ENCODE measurements at regions not wholly inside any gene's neighbourhood (a gene's known extent, or its start where the extent isn't known, plus 50 kb on each side); places are given as distances from the start of the nearest gene placed in this dataset.

DNA sequence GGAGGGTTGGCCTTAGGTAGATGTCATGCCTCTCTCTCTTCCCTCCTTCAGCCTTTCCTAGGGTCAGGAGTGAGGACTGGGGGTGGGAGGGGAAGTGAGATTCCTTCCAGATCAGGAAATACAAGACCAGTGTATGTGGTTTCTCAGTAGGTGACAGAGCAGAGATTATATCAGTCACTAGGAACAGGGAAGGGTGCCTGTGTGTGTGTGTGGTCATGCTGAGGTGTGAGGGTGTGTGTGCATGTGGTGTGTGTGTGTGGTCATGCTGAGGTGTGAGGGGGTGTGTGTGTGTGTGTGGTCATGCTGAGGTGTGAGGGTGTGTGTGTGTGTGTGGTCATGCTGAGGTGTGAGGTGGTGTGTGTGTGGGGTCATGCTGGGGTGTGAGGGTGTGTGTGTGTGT, 259.8 kb downstream of the LOXHD1 start:
- TF ChIP-seq L3MBTL2 (conservative IDR thresholded peaks at IDR 0.05), result no peak
- TF ChIP-seq ELF4 (IDR thresholded peaks at IDR 0.05), result no peak
- no peak for TF ChIP-seq BHLHE40 (IDR thresholded peaks at IDR 0.05; ENCODE audit: borderline replicate concordance)
- no peak for TF ChIP-seq FOXM1 (IDR thresholded peaks at IDR 0.05; ENCODE audit: borderline replicate concordance)
- TF ChIP-seq HDGF (IDR thresholded peaks at IDR 0.05; ENCODE audit: borderline replicate concordance), result no peak
- TF ChIP-seq LEF1 (IDR thresholded peaks at IDR 0.05; ENCODE audit: borderline replicate concordance), result no peak
- no peak for TF ChIP-seq SP1 (IDR thresholded peaks at IDR 0.05)
- TF ChIP-seq CTBP1 (IDR thresholded peaks at IDR 0.05; ENCODE audit: borderline replicate concordance), result no peak
- no peak for TF ChIP-seq TARDBP (IDR thresholded peaks at IDR 0.05)
- no peak for TF ChIP-seq NFRKB (IDR thresholded peaks at IDR 0.05)
- TF ChIP-seq SUZ12 (IDR thresholded peaks at IDR 0.05), result no peak
- no peak for TF ChIP-seq FOXA1 (IDR thresholded peaks at IDR 0.05)
- TF ChIP-seq, protein P1, sequence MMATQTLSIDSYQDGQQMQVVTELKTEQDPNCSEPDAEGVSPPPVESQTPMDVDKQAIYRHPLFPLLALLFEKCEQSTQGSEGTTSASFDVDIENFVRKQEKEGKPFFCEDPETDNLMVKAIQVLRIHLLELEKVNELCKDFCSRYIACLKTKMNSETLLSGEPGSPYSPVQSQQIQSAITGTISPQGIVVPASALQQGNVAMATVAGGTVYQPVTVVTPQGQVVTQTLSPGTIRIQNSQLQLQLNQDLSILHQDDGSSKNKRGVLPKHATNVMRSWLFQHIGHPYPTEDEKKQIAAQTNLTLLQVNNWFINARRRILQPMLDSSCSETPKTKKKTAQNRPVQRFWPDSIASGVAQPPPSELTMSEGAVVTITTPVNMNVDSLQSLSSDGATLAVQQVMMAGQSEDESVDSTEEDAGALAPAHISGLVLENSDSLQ (IDR thresholded peaks at IDR 0.05), result no peak
- TF ChIP-seq FOXK2 (IDR thresholded peaks at IDR 0.05), result no peak
- no peak for TF ChIP-seq ZNF384 (IDR thresholded peaks at IDR 0.05)
- ChIA-PET POLR2A (no interaction called here), CTCF (no interaction called here)
- DNase-seq (ENCODE audit: extremely low spot score), result no peak

DNA sequence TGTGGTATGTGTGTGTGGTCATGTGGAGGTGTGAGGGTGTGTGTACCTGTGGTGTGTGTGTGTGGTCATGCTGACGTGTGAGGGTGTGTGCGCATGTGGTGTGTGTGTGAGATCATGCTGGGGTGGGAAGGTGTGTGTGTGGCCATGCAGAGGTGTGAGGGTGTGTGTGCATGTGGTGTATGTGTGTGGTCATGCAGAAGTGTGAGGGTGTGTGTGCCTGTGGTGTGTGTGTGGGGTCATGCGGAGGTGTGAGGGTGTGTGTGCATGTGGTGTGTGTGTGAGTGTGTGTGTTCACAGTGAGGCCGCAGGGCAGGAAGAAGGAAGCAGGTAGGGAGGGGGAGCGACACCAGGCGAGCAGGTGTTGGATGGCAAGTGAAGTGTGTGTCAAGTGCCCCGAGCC, 259.0 kb downstream of the LOXHD1 start:
- POLR2A ChIA-PET, result no interaction called here
- DNase-seq (ENCODE audit: extremely low spot score), result no peak
- CTCF ChIA-PET, result no interaction called here
- TF ChIP-seq, protein P1 (IDR thresholded peaks at IDR 0.05), result no peak
- TF ChIP-seq SUZ12 (IDR thresholded peaks at IDR 0.05) (no peak), FOXM1 (IDR thresholded peaks at IDR 0.05; ENCODE audit: borderline replicate concordance) (no peak), HDGF (IDR thresholded peaks at IDR 0.05; ENCODE audit: borderline replicate concordance) (no peak), CTBP1 (IDR thresholded peaks at IDR 0.05; ENCODE audit: borderline replicate concordance) (no peak), ELF4 (IDR thresholded peaks at IDR 0.05) (no peak), BHLHE40 (IDR thresholded peaks at IDR 0.05; ENCODE audit: borderline replicate concordance) (no peak), SP1 (IDR thresholded peaks at IDR 0.05) (no peak), NFRKB (IDR thresholded peaks at IDR 0.05) (no peak), ZNF384 (IDR thresholded peaks at IDR 0.05) (no peak), LEF1 (IDR thresholded peaks at IDR 0.05; ENCODE audit: borderline replicate concordance) (no peak), TARDBP (IDR thresholded peaks at IDR 0.05) (no peak), ARNT (IDR thresholded peaks at IDR 0.05) (no peak), FOXA1 (IDR thresholded peaks at IDR 0.05) (no peak)

DNA sequence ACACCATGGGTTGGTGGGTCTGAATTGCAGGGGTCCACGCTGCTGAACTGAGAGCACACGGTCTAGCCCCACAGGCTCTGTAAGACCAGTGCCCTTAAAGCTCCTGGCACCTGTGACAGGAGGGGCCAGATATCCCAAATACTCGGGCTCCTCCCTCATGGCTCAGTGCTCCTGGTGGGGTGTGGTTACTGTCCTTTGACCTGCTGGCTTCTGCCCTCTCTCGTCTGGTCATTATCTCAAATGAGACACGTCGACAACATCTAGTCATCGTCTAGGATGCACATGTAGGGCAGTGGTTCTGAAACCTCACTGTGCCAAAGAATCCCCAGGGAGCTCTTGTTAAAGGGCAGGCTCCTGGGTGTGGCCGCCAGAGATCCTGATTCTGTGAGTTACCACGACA, 258.4 kb downstream of the LOXHD1 start:
- ChIA-PET POLR2A (no interaction called here), CTCF (no interaction called here)
- TF ChIP-seq CTBP1 (IDR thresholded peaks at IDR 0.05; ENCODE audit: borderline replicate concordance) (no peak), L3MBTL2 (conservative IDR thresholded peaks at IDR 0.05) (no peak), TARDBP (IDR thresholded peaks at IDR 0.05) (no peak), FOXA1 (IDR thresholded peaks at IDR 0.05) (no peak), ZNF384 (IDR thresholded peaks at IDR 0.05) (no peak), SUZ12 (IDR thresholded peaks at IDR 0.05) (no peak), FOXK2 (IDR thresholded peaks at IDR 0.05) (no peak), BHLHE40 (IDR thresholded peaks at IDR 0.05; ENCODE audit: borderline replicate concordance) (no peak), ELF4 (IDR thresholded peaks at IDR 0.05) (no peak), SP1 (IDR thresholded peaks at IDR 0.05) (no peak), HDGF (IDR thresholded peaks at IDR 0.05; ENCODE audit: borderline replicate concordance) (no peak), FOXM1 (IDR thresholded peaks at IDR 0.05; ENCODE audit: borderline replicate concordance) (no peak), ARNT (IDR thresholded peaks at IDR 0.05) (no peak), LEF1 (IDR thresholded peaks at IDR 0.05; ENCODE audit: borderline replicate concordance) (no peak), NFRKB (IDR thresholded peaks at IDR 0.05) (no peak)
- TF ChIP-seq, protein P1 (IDR thresholded peaks at IDR 0.05), result no peak
- no peak for DNase-seq (ENCODE audit: extremely low spot score)

DNA sequence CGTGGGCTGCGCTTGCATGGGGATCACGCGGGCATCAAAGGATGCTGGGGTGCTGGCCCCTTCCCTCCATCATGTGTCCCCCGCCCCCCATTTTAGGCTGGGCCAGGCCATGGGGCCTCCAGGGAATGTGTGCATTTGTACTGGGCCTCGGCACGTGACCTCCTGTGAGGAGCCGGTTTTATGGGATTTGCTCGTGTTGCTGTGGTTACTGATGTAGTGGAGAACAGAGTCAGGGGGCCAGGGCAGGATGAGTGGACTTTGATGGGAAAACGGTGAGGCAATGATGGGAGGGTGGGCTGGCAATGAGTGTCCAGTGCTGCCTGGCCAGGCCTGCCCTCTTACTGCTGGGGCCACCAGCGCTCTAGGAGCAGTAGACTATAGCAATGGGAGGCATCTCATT, 257.7 kb downstream of the LOXHD1 start:
- DNase-seq (ENCODE audit: extremely low spot score), result no peak
- no peak for TF ChIP-seq FOXA1 (IDR thresholded peaks at IDR 0.05)
- no peak for TF ChIP-seq ZNF384 (IDR thresholded peaks at IDR 0.05)
- TF ChIP-seq, protein P1 (IDR thresholded peaks at IDR 0.05), result no peak
- no peak for TF ChIP-seq LEF1 (IDR thresholded peaks at IDR 0.05; ENCODE audit: borderline replicate concordance)
- TF ChIP-seq CTBP1 (IDR thresholded peaks at IDR 0.05; ENCODE audit: borderline replicate concordance), result no peak
- TF ChIP-seq L3MBTL2 (conservative IDR thresholded peaks at IDR 0.05), result no peak
- CTCF ChIA-PET, result no interaction called here
- POLR2A ChIA-PET, result no interaction called here

DNA sequence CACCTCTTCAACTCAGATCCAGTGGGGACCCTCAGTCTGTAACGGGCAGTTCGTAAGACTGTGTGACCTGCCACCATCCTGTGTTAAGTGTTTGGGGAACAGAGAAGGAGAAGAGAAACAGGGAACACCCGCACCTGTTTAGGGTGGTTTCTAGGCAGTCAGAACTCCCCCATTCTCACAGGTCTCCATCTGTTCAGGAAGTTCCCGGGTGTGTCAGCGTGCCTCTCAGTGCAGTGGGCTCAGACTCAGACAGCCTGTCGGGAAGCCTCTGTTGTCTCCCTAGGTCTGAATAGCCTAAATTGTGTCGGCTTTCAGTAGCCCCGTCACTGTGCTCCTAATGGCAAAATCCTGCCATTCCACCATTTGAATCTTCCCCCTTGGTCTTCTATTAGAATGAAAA, 256.6 kb downstream of the LOXHD1 start:
- no peak for DNase-seq (ENCODE audit: extremely low spot score)
- CTCF ChIA-PET, result no interaction called here
- POLR2A ChIA-PET, result no interaction called here
- no peak for TF ChIP-seq SUZ12 (IDR thresholded peaks at IDR 0.05)
- no peak for TF ChIP-seq BHLHE40 (IDR thresholded peaks at IDR 0.05; ENCODE audit: borderline replicate concordance)
- no peak for TF ChIP-seq FOXM1 (IDR thresholded peaks at IDR 0.05; ENCODE audit: borderline replicate concordance)
- TF ChIP-seq HDGF (IDR thresholded peaks at IDR 0.05; ENCODE audit: borderline replicate concordance), result no peak
- no peak for TF ChIP-seq TARDBP (IDR thresholded peaks at IDR 0.05)
- TF ChIP-seq NFRKB (IDR thresholded peaks at IDR 0.05), result no peak
- TF ChIP-seq ELF4 (IDR thresholded peaks at IDR 0.05), result no peak
- TF ChIP-seq ARNT (IDR thresholded peaks at IDR 0.05), result no peak
- no peak for TF ChIP-seq SP1 (IDR thresholded peaks at IDR 0.05)
